ENCODE measurements at regions not wholly inside any gene's neighbourhood (a gene's known extent, or its start where the extent isn't known, plus 50 kb on each side); places are given as distances from the start of the nearest gene placed in this dataset.
"Not testable (repeated sequence)": the region's sequence is repeated elsewhere in the genome, so short reads cannot be mapped to it uniquely, and the experiment has no call there.

DNA sequence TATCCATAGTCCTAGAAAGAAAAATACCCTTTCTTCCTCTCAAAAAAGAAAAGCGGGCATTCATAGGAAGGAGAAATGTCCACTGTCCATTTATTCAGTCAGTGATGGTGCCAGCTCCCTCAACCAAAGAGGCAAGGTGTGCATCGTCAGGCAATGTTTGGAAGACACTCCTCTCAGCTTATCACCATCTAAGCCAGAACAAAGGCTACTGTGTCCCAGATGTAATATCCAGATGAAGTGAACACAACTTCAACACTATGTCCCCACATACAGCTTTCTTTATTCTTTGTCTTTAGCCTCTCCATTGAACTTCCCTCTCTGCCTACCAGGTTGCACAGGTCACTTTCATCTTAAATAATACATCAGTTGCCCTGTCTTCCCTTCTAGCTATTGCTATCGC is 131.4 kb upstream of the RNF32 start:
- no peak overlapping the region for H3K4me3 Mint-ChIP-seq
- ChIA-PET POLR2A (no interaction called here), CTCF (no interaction called here)
- no peaks in the 10 kb centered on the region for H3K4me1 Mint-ChIP-seq
- H3K27ac Mint-ChIP-seq, result no peak overlapping the region
- ATAC-seq, result no peak
- no peak for DNase-seq
- intact Hi-C loops (cut with DNase I, micrococcal nuclease), result no loop called here
- peaks cover 13% of the 10 kb centered on the region for H3K9me3 Mint-ChIP-seq (ENCODE audit: low read depth)
- H3K36me3 Mint-ChIP-seq (ENCODE audit: low read depth), result peaks cover 3% of the 10 kb centered on the region
- peaks cover 8% of the 10 kb centered on the region for H3K27me3 Mint-ChIP-seq

DNA sequence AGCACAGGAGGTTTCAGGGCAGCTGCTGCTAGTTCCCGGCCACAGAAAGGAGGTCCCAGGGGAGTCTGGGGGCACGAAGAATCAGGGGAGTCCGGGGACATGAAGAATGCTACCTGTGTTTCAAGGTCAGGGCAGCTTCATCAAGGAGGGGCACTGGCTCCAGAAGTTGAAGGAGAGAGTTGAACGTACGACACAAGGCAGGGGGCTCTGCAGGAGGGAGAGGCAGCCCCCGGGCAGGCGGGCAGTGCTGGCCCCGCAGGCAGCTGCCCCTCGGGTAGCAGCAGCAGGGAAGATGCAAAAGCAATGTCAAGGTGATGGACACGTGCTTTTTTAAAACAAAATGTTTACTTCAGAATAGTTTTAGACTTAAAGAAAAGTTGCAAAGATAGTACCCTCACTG is 134.7 kb upstream of the RNF32 start:
- intact Hi-C loops (cut with DNase I, micrococcal nuclease), result no loop called here
- POLR2A ChIA-PET, result no interaction called here
- Mint-ChIP-seq H3K4me1 (no peaks in the 10 kb centered on the region), H3K4me3 (no peak overlapping the region), H3K9me3 (ENCODE audit: low read depth) (peaks cover 7% of the 10 kb centered on the region), H3K27ac (no peak overlapping the region), H3K27me3 (peaks cover 7% of the 10 kb centered on the region), H3K36me3 (ENCODE audit: low read depth) (peaks cover 3% of the 10 kb centered on the region)
- CTCF ChIA-PET, result interaction anchor here (0.9 kb wide), 1 partner anchor 18 kb away, joined by 3 read pairs; no protein-coding TSS in a partner anchor
- ATAC-seq (no peak), DNase-seq (no peak)

DNA sequence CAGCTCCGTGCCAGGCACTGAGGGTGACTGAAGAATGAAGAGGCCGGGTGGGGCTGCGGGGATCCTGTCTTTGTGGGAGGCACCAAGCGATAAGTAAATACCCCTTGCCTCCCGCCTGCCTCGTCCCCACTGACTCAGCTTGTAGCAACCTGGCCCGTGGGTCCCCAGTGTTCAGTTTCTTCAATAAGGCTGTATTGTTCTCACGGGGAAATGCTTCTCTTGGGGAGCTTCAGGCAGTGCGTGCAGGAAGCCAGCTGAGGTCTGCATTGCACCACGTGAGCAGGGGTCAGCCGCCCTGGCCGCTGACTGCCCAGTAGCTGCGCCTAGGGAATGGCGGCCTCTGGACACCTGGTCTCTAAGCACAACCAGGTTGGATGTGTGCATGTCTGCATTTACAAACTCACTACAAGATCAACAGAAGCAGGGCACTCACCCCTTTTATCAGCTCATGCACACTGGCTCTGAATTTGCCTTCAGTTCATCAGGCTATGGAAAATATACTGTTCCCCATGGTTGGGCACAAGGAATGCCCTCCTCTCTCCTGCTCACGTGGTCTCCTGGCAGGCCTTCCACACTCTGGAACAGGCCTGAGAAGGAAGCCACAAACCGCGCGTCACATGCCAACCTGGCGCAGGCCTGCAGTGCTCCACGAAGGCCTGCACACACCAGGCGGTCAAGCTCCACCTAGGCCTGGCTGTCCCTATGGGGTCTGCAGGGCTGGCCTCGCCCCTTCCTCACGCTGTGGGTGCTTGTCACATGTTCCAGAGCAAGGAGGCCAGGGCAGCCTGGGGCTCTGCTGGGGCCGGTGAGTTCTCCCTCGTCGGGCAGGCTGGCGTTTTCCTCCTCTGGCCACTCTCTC is 135.7 kb upstream of the RNF32 start:
- no peaks in the 10 kb centered on the region for H3K9me3 Mint-ChIP-seq (ENCODE audit: low read depth)
- no peaks in the 10 kb centered on the region for H3K36me3 Mint-ChIP-seq (ENCODE audit: low read depth)
- CTCF ChIA-PET, result no interaction called here
- no peak overlapping the region for H3K27ac Mint-ChIP-seq
- no peak for DNase-seq
- POLR2A ChIA-PET, result no interaction called here
- H3K27me3 Mint-ChIP-seq, result peaks cover 8% of the 10 kb centered on the region
- intact Hi-C loops (cut with DNase I, micrococcal nuclease), result no loop called here
- ATAC-seq, result no peak
- no peak overlapping the region for H3K4me3 Mint-ChIP-seq
- no peaks in the 10 kb centered on the region for H3K4me1 Mint-ChIP-seq

DNA sequence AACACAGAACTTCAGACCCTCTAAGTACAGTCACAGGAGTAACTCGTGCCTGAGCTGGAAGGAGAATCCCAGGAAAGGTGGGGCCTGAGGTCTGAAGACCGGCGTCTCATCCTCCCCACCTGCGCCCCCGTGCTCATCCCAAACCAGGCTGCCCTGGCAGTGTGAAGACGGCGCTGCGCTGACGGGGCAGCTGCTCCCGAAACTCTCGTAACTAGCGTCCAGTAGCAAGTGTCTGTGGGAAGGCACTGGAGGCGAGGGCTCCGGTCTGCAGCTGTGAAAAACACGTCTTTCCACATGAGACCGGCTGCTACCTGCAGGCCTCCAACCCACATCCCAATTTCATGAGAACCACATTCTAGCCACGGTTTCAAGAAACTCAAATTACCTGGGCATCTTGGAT is 136.6 kb upstream of the RNF32 start:
- Mint-ChIP-seq H3K36me3 (ENCODE audit: low read depth) (no peaks in the 10 kb centered on the region), H3K4me1 (no peaks in the 10 kb centered on the region), H3K9me3 (ENCODE audit: low read depth) (no peaks in the 10 kb centered on the region), H3K27ac (no peak overlapping the region), H3K27me3 (peaks cover 8% of the 10 kb centered on the region), H3K4me3 (no peak overlapping the region)
- ATAC-seq, result no peak
- ChIA-PET CTCF (no interaction called here), POLR2A (no interaction called here)
- DNase-seq, result no peak
- intact Hi-C loops (cut with DNase I, micrococcal nuclease), result no loop called here

GRCh38 chr7:156503196-156503595 is 137.4 kb upstream of the RNF32 start:
- no peak for ATAC-seq
- H3K27ac Mint-ChIP-seq, result no peak overlapping the region
- H3K4me3 Mint-ChIP-seq, result no peak overlapping the region
- intact Hi-C loops (cut with DNase I, micrococcal nuclease), result no loop called here
- POLR2A ChIA-PET, result no interaction called here
- H3K36me3 Mint-ChIP-seq (ENCODE audit: low read depth), result no peaks in the 10 kb centered on the region
- peaks cover 8% of the 10 kb centered on the region for H3K27me3 Mint-ChIP-seq
- no peak for DNase-seq
- H3K4me1 Mint-ChIP-seq, result no peaks in the 10 kb centered on the region
- H3K9me3 Mint-ChIP-seq (ENCODE audit: low read depth), result no peaks in the 10 kb centered on the region
- CTCF ChIA-PET, result no interaction called here

GRCh38 chr7:156501815-156502214 is 138.8 kb upstream of the RNF32 start:
- CTCF ChIA-PET; ATAC-seq; intact Hi-C loops (cut with DNase I, micrococcal nuclease); H3K4me1 Mint-ChIP-seq; H3K9me3 Mint-ChIP-seq (ENCODE audit: low read depth); H3K4me3 Mint-ChIP-seq; POLR2A ChIA-PET; H3K27me3 Mint-ChIP-seq; H3K27ac Mint-ChIP-seq; DNase-seq; H3K36me3 Mint-ChIP-seq (ENCODE audit: low read depth): not testable (repeated sequence)

GRCh38 chr7:156499247-156499881 is 141.2 kb upstream of the RNF32 start:
- Mint-ChIP-seq H3K4me3 (no peak overlapping the region), H3K36me3 (ENCODE audit: low read depth) (no peaks in the 10 kb centered on the region), H3K27ac (no peak overlapping the region), H3K9me3 (ENCODE audit: low read depth) (no peaks in the 10 kb centered on the region), H3K4me1 (no peaks in the 10 kb centered on the region), H3K27me3 (peaks cover 2% of the 10 kb centered on the region)
- ChIA-PET POLR2A (no interaction called here), CTCF (no interaction called here)
- ATAC-seq, result no peak
- intact Hi-C loops (cut with DNase I, micrococcal nuclease), result no loop called here
- no peak for DNase-seq

DNA sequence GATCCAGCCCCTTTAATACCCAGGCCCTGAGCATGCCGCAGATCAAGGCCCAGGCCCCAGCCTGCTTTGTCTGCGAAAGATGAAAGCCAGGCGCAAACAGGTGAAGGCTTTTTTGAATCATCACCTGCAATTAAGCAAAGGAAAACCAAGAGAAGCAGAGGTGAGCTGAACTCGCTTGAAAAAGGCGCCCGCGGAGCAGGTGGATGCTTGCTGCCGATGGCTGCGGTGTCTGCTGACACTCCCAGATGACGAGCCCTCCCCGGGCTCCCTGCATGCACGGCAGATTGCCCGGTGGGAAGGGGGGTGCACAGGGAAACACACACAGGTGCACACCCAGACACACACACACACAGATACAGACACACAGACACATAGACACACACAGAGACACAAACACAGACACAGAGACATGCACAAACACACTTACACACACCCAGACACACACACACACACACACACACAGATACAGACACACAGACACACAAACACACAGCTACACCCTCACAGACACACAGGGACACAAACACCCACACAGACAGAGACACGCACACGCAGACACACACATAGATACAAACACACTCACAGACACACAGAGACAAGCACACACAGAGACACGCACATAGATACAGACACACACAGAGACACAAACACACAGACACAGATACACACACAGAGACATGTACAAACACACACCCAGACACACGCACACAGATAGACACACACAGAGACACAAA is 142.6 kb upstream of the RNF32 start:
- Mint-ChIP-seq H3K4me3 (no peak overlapping the region), H3K27me3 (peaks cover 2% of the 10 kb centered on the region), H3K4me1 (no peaks in the 10 kb centered on the region), H3K9me3 (ENCODE audit: low read depth) (no peaks in the 10 kb centered on the region), H3K27ac (no peak overlapping the region), H3K36me3 (ENCODE audit: low read depth) (no peaks in the 10 kb centered on the region)
- intact Hi-C loops (cut with DNase I, micrococcal nuclease), result no loop called here
- POLR2A ChIA-PET, result no interaction called here
- ATAC-seq (no peak), DNase-seq (no peak)
- CTCF ChIA-PET, result no interaction called here

DNA sequence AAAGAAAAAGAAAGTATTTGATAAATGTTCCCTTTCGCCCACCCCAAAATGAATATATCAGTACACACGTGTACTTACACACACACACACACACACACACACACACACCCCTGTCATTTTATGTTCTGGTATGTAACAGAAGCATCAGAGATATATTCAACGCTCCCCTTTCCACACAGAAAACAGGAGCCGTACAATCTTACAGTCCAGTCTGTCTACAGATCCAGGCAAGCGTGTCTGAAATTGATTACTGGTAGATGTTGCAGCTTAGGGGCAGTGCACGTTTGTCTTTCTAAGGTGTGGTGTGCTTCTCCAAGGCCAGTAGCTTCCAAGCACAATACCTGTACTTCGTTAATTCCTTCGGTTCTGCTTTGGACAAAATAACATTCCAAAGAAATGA is 143.7 kb upstream of the RNF32 start:
- H3K4me1 Mint-ChIP-seq, result no peaks in the 10 kb centered on the region
- DNase-seq (no peak), ATAC-seq (no peak)
- no peaks in the 10 kb centered on the region for H3K36me3 Mint-ChIP-seq (ENCODE audit: low read depth)
- ChIA-PET CTCF (no interaction called here), POLR2A (no interaction called here)
- H3K27ac Mint-ChIP-seq, result no peak overlapping the region
- peaks cover 5% of the 10 kb centered on the region for H3K27me3 Mint-ChIP-seq
- H3K9me3 Mint-ChIP-seq (ENCODE audit: low read depth), result no peaks in the 10 kb centered on the region
- intact Hi-C loops (cut with DNase I, micrococcal nuclease), result no loop called here
- H3K4me3 Mint-ChIP-seq, result no peak overlapping the region

- no peak overlapping the region for H3K27ac Mint-ChIP-seq
- ChIA-PET POLR2A (no interaction called here), CTCF (no interaction called here)
- H3K9me3 Mint-ChIP-seq (ENCODE audit: low read depth), result no peaks in the 10 kb centered on the region
- no peak overlapping the region for H3K4me3 Mint-ChIP-seq
- intact Hi-C loops (cut with DNase I, micrococcal nuclease), result no loop called here
- ATAC-seq, result no peak
- H3K4me1 Mint-ChIP-seq, result no peaks in the 10 kb centered on the region
- no peak for DNase-seq
- peaks cover 5% of the 10 kb centered on the region for H3K27me3 Mint-ChIP-seq
- H3K36me3 Mint-ChIP-seq (ENCODE audit: low read depth), result no peaks in the 10 kb centered on the region
Observed at GRCh38 chr7:156496363-156496769, 144.2 kb upstream of the RNF32 start.

GRCh38 chr7:156494960-156495359 is 145.6 kb upstream of the RNF32 start:
- DNase-seq (no peak), ATAC-seq (no peak)
- Mint-ChIP-seq H3K9me3 (ENCODE audit: low read depth) (no peaks in the 10 kb centered on the region), H3K27me3 (peaks cover 3% of the 10 kb centered on the region), H3K36me3 (ENCODE audit: low read depth) (no peaks in the 10 kb centered on the region), H3K27ac (no peak overlapping the region), H3K4me1 (no peaks in the 10 kb centered on the region), H3K4me3 (no peak overlapping the region)
- POLR2A ChIA-PET, result no interaction called here
- CTCF ChIA-PET, result no interaction called here
- intact Hi-C loops (cut with DNase I, micrococcal nuclease), result no loop called here

GRCh38 chr7:156493942-156494341 is 146.6 kb upstream of the RNF32 start:
- Mint-ChIP-seq H3K36me3 (ENCODE audit: low read depth) (no peaks in the 10 kb centered on the region), H3K4me3 (no peak overlapping the region), H3K9me3 (ENCODE audit: low read depth) (no peaks in the 10 kb centered on the region), H3K4me1 (no peaks in the 10 kb centered on the region), H3K27ac (no peak overlapping the region), H3K27me3 (peaks cover 3% of the 10 kb centered on the region)
- DNase-seq, result no peak
- intact Hi-C loops (cut with DNase I, micrococcal nuclease), result no loop called here
- no peak for ATAC-seq
- ChIA-PET POLR2A (no interaction called here), CTCF (no interaction called here)

Data from activated CD4-positive, alpha-beta T cell treated with anti-CD3 and anti-CD28 coated beads for 36 hours (primary cell).